HepG2 (cell line): ENCODE measurements at regions not wholly inside any gene's neighbourhood (a gene's known extent, or its start where the extent isn't known, plus 50 kb on each side); places are given as distances from the start of the nearest gene placed in this dataset.

Experiments used
- ATAC-seq: fragments of 200-7000 bp; cut with Tn5 transposase; 3 replicates; pipeline ENCODE4 v1.9.1; 2020; ENCODE audit warnings: mild to moderate bottlenecking, moderate library complexity
- BruUV-seq: library from RNA; stranded (reverse); fragments of 400-500 nt; replicated peaks from 2 replicates; lab custom pipeline; 2021; lab: Mats Ljungman, UMichigan
- CTCF ChIA-PET: fragments of 300-600 bp; formaldehyde crosslinking; extraction: SDS; loops from one replicate; lab custom pipeline; 2021; ENCODE audit warnings: low total read pairs, inconsistent platforms, low intra/inter-chr PET ratio; lab: Yijun Ruan, JAX
- POLR2A ChIA-PET: fragments of 350-600 bp; sonication (Branson Sonifier 250); formaldehyde crosslinking; loops from one replicate; lab custom pipeline; 2020; ENCODE audit warnings: antibody characterized with exemption, inconsistent platforms; lab: Yijun Ruan, JAX
- DNase-seq: peaks from one replicate; pipeline ENCODE4 v3.0.0-alpha.2; 2015; ENCODE audit warnings: low spot score
- FAIRE-seq: peaks from 3 replicates; lab custom pipeline; 2011; peaks lifted over from hg19 to GRCh38; lab: Jason Lieb, UNC
- H2AFZ ChIP-seq: one replicate; pipeline ENCODE4 v1.6.1; 2011; ENCODE audit warnings: low read length, inconsistent platforms
- H3K27ac ChIP-seq: fragments of 300-600 bp; 3 replicates; pipeline ENCODE4 v1.8.0; 2011; ENCODE audit warnings: mixed run types, mild to moderate bottlenecking, mixed read lengths, low read length, inconsistent platforms; ENCODE audit not compliant: insufficient read depth; ENCODE audit errors: extremely low read length
- H3K27me3 ChIP-seq, 2 experiments: fragments of 200-600 bp in 1 of 2; 2 replicates in 1 of 2; 3 replicates in 1 of 2; pipeline versions ENCODE4 v1.6.0 to v1.8.0; 2011; ENCODE audit warnings: low read length in 2 of 2, mild to moderate bottlenecking in 2 of 2, moderate library complexity in 2 of 2, inconsistent platforms in 1 of 2; ENCODE audit not compliant: insufficient read depth in 2 of 2, control insufficient read depth in 1 of 2
- H3K36me3 ChIP-seq, 2 experiments: fragments of 200-600 bp in 1 of 2; replicated peaks in 1 of 2; 2 replicates in 1 of 2; 3 replicates in 1 of 2; pipeline versions ENCODE4 v1.5.1 to v1.8.0; 2011; ENCODE audit warnings: low read length in 2 of 2, inconsistent platforms in 1 of 2; ENCODE audit not compliant: insufficient read depth in 2 of 2, control insufficient read depth in 1 of 2
- H3K4me1 ChIP-seq: 2 replicates; pipeline ENCODE4 v1.5.1; 2012; ENCODE audit warnings: low read length, inconsistent platforms; ENCODE audit not compliant: insufficient read depth
- H3K4me2 ChIP-seq: 2 replicates; pipeline ENCODE4 v1.6.0; 2011; ENCODE audit warnings: low read depth, low read length, inconsistent platforms
- H3K4me3 ChIP-seq, 3 experiments: fragments of 200-600 bp in 1 of 3; sonication (generic), shearing (Covaris generic) in 1 of 3; replicated peaks in 1 of 3; 2 replicates each; pipeline ENCODE4 v1.5.1; 2011 to 2016; ENCODE audit warnings: low read length in 3 of 3, inconsistent platforms in 2 of 3, low read depth in 2 of 3, mild to moderate bottlenecking in 2 of 3, control low read depth in 1 of 3, mixed read lengths in 1 of 3; ENCODE audit not compliant: insufficient read depth in 1 of 3
- H3K79me2 ChIP-seq: one replicate; pipeline ENCODE4 v1.6.1; 2011; ENCODE audit warnings: low read length, inconsistent platforms; ENCODE audit not compliant: insufficient read depth
- H3K9ac ChIP-seq: 2 replicates; pipeline ENCODE4 v1.6.0; 2011; ENCODE audit warnings: mild to moderate bottlenecking, low read depth, low read length, inconsistent platforms; ENCODE audit not compliant: insufficient read depth
- H3K9me3 ChIP-seq: 2 replicates; pipeline ENCODE4 v1.5.1; 2012; ENCODE audit warnings: mild to moderate bottlenecking, low read length
- H4K20me1 ChIP-seq: 2 replicates; pipeline ENCODE4 v1.6.0; 2011; ENCODE audit warnings: inconsistent platforms, mild to moderate bottlenecking, low read length, moderate library complexity; ENCODE audit not compliant: insufficient read depth
- ESRRA ChIP-seq: sonication (generic); formaldehyde crosslinking; IDR thresholded peaks from 2 replicates; pipeline ENCODE4 v1.5.1; 2020; ENCODE audit warnings: mild to moderate bottlenecking, low read depth, missing genetic modification reagents
- GFI1 ChIP-seq: sonication (generic); formaldehyde crosslinking; IDR thresholded peaks from 2 replicates; pipeline ENCODE4 v1.5.0; 2020; ENCODE audit warnings: missing genetic modification reagents, mild to moderate bottlenecking, borderline replicate concordance
- HDAC1 ChIP-seq: sonication (generic); formaldehyde crosslinking; IDR thresholded peaks from 2 replicates; pipeline ENCODE4 v1.5.1; 2020; ENCODE audit warnings: mild to moderate bottlenecking, missing genetic modification reagents
- HMG20B ChIP-seq: conservative IDR thresholded peaks from 2 replicates; pipeline ENCODE4 v1.6.1; 2016; ENCODE audit warnings: missing genetic modification reagents, missing compliant biosample characterization
- PATZ1 ChIP-seq: sonication (generic); formaldehyde crosslinking; IDR thresholded peaks from 2 replicates; pipeline ENCODE4 v1.4.0; 2020; ENCODE audit warnings: missing genetic modification reagents
- PPARG ChIP-seq: conservative IDR thresholded peaks from 2 replicates; pipeline ENCODE4 v1.6.1; 2016; ENCODE audit warnings: missing biosample characterization, missing genetic modification reagents
- PRDM10 ChIP-seq: sonication (generic); formaldehyde crosslinking; IDR thresholded peaks from 2 replicates; pipeline ENCODE4 v1.4.0; 2020; ENCODE audit warnings: low read depth, missing genetic modification reagents
- ZNF441 ChIP-seq: sonication (generic); formaldehyde crosslinking; IDR thresholded peaks from 2 replicates; pipeline ENCODE4 v1.7.0; 2021; ENCODE audit warnings: missing genetic modification reagents, borderline replicate concordance
- WGBS: methylation state at CpG from one replicate; pipeline ENCODE4 v1.1.6; 2017; ENCODE audit warnings: low lambda C conversion rate; 5-methylcytosine and 5-hydroxymethylcytosine counted together
- in situ Hi-C: cut with HindIII; loops from 2 replicates; pipeline ENCODE4 v1.10.0; 2017; ENCODE audit warnings: low pct_unique_long_range_greater_than_20kb; ENCODE audit not compliant: extremely low pct_ligation_motif_present
- intact Hi-C: fragments of 100-400 bp; cut with micrococcal nuclease; formaldehyde crosslinking; loops from one replicate; pipeline ENCODE4 v1.10.0; 2022; ENCODE audit not compliant: unreplicated experiment

- H3K36me3 ChIP-seq: no peaks in the 10 kb centered on the region
- no peak for FAIRE-seq
- H3K4me2 ChIP-seq: no peak overlapping the region
- H3K9me3 ChIP-seq: no peaks in the 10 kb centered on the region
- in situ Hi-C loops (no loop called here), intact Hi-C loops (no loop called here)
- POLR2A ChIA-PET: no interaction called here
- H4K20me1 ChIP-seq: no peaks in the 10 kb centered on the region
- H3K27me3 ChIP-seq: no peaks in the 10 kb centered on the region; a peak in 1 of 5 replicates
- no peak overlapping the region for H2AFZ ChIP-seq
- no peak for ATAC-seq
- 57% methylated on average over 1 of the region's 1 CpG for WGBS
- no peak for DNase-seq
- no peak overlapping the region for H3K4me3 ChIP-seq
- H3K9ac ChIP-seq: no peak overlapping the region
- CTCF ChIA-PET: no interaction called here
- H3K79me2 ChIP-seq: no peaks in the 10 kb centered on the region
- H3K4me1 ChIP-seq: no peaks in the 10 kb centered on the region; the same call in 1 of the 2 replicates
- BruUV-seq: no TSS peak
- TF ChIP-seq HDAC1: no peak
- TF ChIP-seq HMG20B (CRISPR knock-in tag): no peak
- TF ChIP-seq PRDM10: no peak
- no peak for TF ChIP-seq PATZ1 (CRISPR knock-in tag)
- TF ChIP-seq ZNF441 (CRISPR knock-in tag): no peak
- TF ChIP-seq GFI1 (CRISPR knock-in tag): no peak
- no peak for TF ChIP-seq ESRRA (CRISPR knock-in tag)
- no peak for TF ChIP-seq PPARG (CRISPR knock-in tag)
- H3K27ac ChIP-seq: no peak overlapping the region
Observed at GRCh38 chr11:27194976-27195375, 154.4 kb downstream of the BBOX1 start.
